SK-N-SH (cell line): ENCODE measurements at regions not wholly inside any gene's neighbourhood (a gene's known extent, or its start where the extent isn't known, plus 50 kb on each side); places are given as distances from the start of the nearest gene placed in this dataset.

ENCODE experiments used
- CTCF ChIA-PET: fragments of 300-600, 350-600 bp; formaldehyde crosslinking; extraction: SDS; loops from one replicate; lab custom pipeline; 2021; lab: Yijun Ruan, JAX
- POLR2A ChIA-PET: fragments of 350-600 bp; sonication (Branson Sonifier 250); formaldehyde crosslinking; extraction: SDS; loops from one replicate; lab custom pipeline; 2020; ENCODE audit warnings: antibody characterized with exemption, inconsistent platforms; lab: Yijun Ruan, JAX
- DNase-seq: peaks from one replicate; pipeline ENCODE4 v3.0.0; 2012
- H2AFZ ChIP-seq: fragments of 200-600 bp; sonication (generic); 2 replicates; pipeline ENCODE4 v1.8.1; 2016; ENCODE audit warnings: antibody characterized with exemption, mild to moderate bottlenecking, low read depth
- H3F3A ChIP-seq: fragments of 200-600 bp; sonication (generic); replicated peaks from 2 replicates; pipeline ENCODE3; 2016; ENCODE audit warnings: antibody characterized with exemption, mild to moderate bottlenecking; ENCODE audit not compliant: insufficient read depth
- H3K27ac ChIP-seq, 2 experiments: fragments of 200-500 bp in 1 of 2; fragments of 200-600 bp in 1 of 2; sonication (Bioruptor generic) in 1 of 2; sonication (generic), shearing (Covaris generic) in 1 of 2; 2 replicates each; pipeline versions ENCODE4 v1.5.1 to v1.6.1; 2014 to 2016; ENCODE audit warnings: low read depth in 2 of 2, inconsistent platforms in 1 of 2, low read length in 1 of 2, mild to moderate bottlenecking in 1 of 2, mixed read lengths in 1 of 2
- H3K27me3 ChIP-seq: fragments of 200-600 bp; sonication (generic), shearing (Covaris generic); 2 replicates; pipeline ENCODE4 v1.6.1; 2016; ENCODE audit warnings: mixed run types; ENCODE audit not compliant: insufficient read depth
- H3K36me3 ChIP-seq, 2 experiments: fragments of 200-500 bp in 1 of 2; fragments of 200-600 bp in 1 of 2; sonication (Bioruptor generic) in 1 of 2; sonication (generic) in 1 of 2; replicated peaks in 1 of 2; 2 replicates each; pipeline versions ENCODE3 to v1.5.1; 2014 to 2016; ENCODE audit warnings: low read length in 1 of 2, mild to moderate bottlenecking in 1 of 2; ENCODE audit not compliant: insufficient read depth in 2 of 2, control insufficient read depth in 1 of 2
- H3K4me1 ChIP-seq, 2 experiments: fragments of 200-500 bp in 1 of 2; fragments of 200-600 bp in 1 of 2; sonication (Bioruptor generic) in 1 of 2; sonication (generic), shearing (Covaris generic) in 1 of 2; 2 replicates each; pipeline versions ENCODE4 v1.5.1 to v1.6.1; 2014 to 2016; ENCODE audit warnings: low read depth in 1 of 2, low read length in 1 of 2, mixed run types in 1 of 2; ENCODE audit not compliant: insufficient read depth in 2 of 2, control insufficient read depth in 1 of 2
- H3K4me2 ChIP-seq: fragments of 200-600 bp; sonication (generic), shearing (Covaris generic); 2 replicates; pipeline ENCODE4 v1.6.1; 2017; ENCODE audit warnings: mixed run types
- H3K4me3 ChIP-seq, 2 experiments: fragments of 200-500 bp in 1 of 2; fragments of 200-600 bp in 1 of 2; sonication (Bioruptor generic) in 1 of 2; sonication (generic), shearing (Covaris generic) in 1 of 2; 2 replicates each; pipeline versions ENCODE4 v1.5.1 to v1.8.1; 2014 to 2016; ENCODE audit warnings: low read depth in 2 of 2, inconsistent platforms in 1 of 2, low read length in 1 of 2, mild to moderate bottlenecking in 1 of 2, mixed read lengths in 1 of 2, moderate library complexity in 1 of 2
- H3K79me2 ChIP-seq: fragments of 200-600 bp; sonication (generic); 2 replicates; pipeline ENCODE4 v1.8.1; 2017; ENCODE audit warnings: mild to moderate bottlenecking; ENCODE audit not compliant: insufficient read depth
- H3K9ac ChIP-seq: fragments of 200-600 bp; sonication (generic); 2 replicates; pipeline ENCODE4 v1.6.1; 2017; ENCODE audit warnings: mixed run types
- H3K9me2 ChIP-seq: fragments of 200-600 bp; sonication (generic); 2 replicates; pipeline ENCODE4 v1.6.1; 2017; ENCODE audit warnings: mixed run types
- H3K9me3 ChIP-seq: fragments of 200-600 bp; sonication (generic); 2 replicates; pipeline ENCODE4 v1.6.1; 2017; ENCODE audit warnings: mixed run types, mild to moderate bottlenecking, moderate library complexity
- H4K20me1 ChIP-seq: fragments of 200-600 bp; sonication (generic); 2 replicates; pipeline ENCODE4 v1.6.1; 2017; ENCODE audit warnings: mild to moderate bottlenecking, mixed run types; ENCODE audit not compliant: insufficient read depth
- ELF1 ChIP-seq: IDR thresholded peaks from 2 replicates; pipeline ENCODE4 v1.4.0; 2012
- EZH2phosphoT487 ChIP-seq: fragments of 200-600 bp; sonication (generic); IDR thresholded peaks from 2 replicates; pipeline ENCODE4 v1.6.1; 2017; ENCODE audit warnings: low read depth, mixed run types, mild to moderate bottlenecking, antibody characterized with exemption, moderate library complexity, borderline replicate concordance
- FOXJ3 ChIP-seq: sonication (generic); formaldehyde crosslinking; IDR thresholded peaks from 2 replicates; pipeline ENCODE4 v1.5.1; 2020; ENCODE audit warnings: mild to moderate bottlenecking, missing genetic modification reagents
- FOXM1 ChIP-seq: IDR thresholded peaks from 2 replicates; pipeline ENCODE4 v1.4.0; 2012; ENCODE audit warnings: low read depth, mild to moderate bottlenecking
- JUND ChIP-seq: IDR thresholded peaks from 2 replicates; pipeline ENCODE4 v1.4.0; 2012
- MEF2A ChIP-seq: IDR thresholded peaks from 2 replicates; pipeline ENCODE4 v1.4.0; 2012; ENCODE audit warnings: low read depth, borderline replicate concordance
- MXI1 ChIP-seq: IDR thresholded peaks from 2 replicates; pipeline ENCODE4 v1.6.1; 2012; ENCODE audit warnings: mild to moderate bottlenecking, low read depth, low read length, improper control_type of control experiment
- NFIC ChIP-seq: IDR thresholded peaks from 2 replicates; pipeline ENCODE4 v1.4.0; 2012; ENCODE audit warnings: borderline replicate concordance
- POLR2AphosphoS5 ChIP-seq: IDR thresholded peaks from 2 replicates; pipeline ENCODE4 v1.6.1; 2012; ENCODE audit warnings: low read depth, low read length
- WGBS: methylation state at CpG from one replicate; pipeline ENCODE4 v1.1.6; 2017; ENCODE audit warnings: low lambda C conversion rate; 5-methylcytosine and 5-hydroxymethylcytosine counted together
- TF ChIP-seq, protein P1 (sequence below): IDR thresholded peaks from 2 replicates; pipeline ENCODE4; 2012
- TF ChIP-seq, protein P2 (sequence below): IDR thresholded peaks from 2 replicates; pipeline ENCODE4 v1.4.0; 2012; ENCODE audit warnings: low read depth
- TF ChIP-seq, protein P3 (sequence below): IDR thresholded peaks from 2 replicates; pipeline ENCODE4 v1.6.1; 2012; ENCODE audit warnings: mild to moderate bottlenecking, low read depth, low read length, moderate library complexity
- TF ChIP-seq, protein P4 (sequence below): fragments of 200-600 bp; sonication (generic); IDR thresholded peaks from 2 replicates; pipeline ENCODE4 v1.6.1; 2017; ENCODE audit warnings: antibody characterized with exemption, mild to moderate bottlenecking, moderate library complexity
- TF ChIP-seq, protein P5 (sequence below): fragments of 150-350 bp; IDR thresholded peaks from 2 replicates; pipeline ENCODE4 v1.6.1; 2017; ENCODE audit warnings: antibody characterized with exemption, low read length, low read depth, borderline replicate concordance
- TF ChIP-seq, protein P6 (sequence below): IDR thresholded peaks from 2 replicates; pipeline ENCODE4 v1.4.0; 2012; ENCODE audit warnings: low read depth, borderline replicate concordance

DNA sequence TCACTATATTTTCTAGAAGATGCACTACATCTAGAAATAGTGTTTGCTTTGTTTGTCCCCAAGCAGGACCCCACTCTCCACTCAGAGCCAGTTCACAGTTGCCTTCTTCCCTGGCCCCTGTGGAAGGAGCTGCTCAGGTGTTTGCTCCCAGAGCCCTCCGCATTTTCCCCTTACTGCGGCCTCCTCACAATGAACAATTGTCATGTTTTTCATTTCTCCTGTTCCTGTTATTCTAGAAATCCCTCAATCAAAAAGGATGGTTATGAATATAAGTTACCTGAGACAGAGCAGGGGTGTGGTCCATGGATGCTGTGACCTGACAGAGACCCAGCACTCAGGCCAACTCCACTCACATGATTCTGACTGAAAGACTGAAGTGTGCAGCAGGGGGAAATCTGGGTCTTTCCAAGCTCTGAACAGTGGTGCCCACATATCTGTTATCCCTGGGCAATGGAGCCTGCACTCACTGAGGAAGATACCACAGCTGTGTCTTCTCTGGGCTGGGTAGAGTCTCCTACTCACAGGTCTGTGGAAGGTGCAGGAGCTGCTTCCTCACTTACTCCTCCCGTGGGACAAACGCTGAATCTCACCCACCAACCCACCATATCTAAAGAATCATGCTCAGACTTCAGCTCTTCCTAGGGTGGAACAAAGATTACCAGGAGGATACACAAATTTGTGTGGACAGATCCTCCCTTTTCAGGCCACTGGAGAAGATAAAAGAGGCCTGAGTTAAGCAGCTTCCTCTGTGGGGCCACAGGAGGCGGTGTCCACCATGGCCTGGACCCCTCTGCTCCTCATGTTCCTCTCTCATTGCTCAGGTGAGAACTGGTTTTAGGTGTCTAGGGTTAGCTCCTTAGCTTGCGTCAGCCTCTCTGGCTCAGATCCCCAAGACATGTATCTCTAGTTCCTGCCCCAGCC lies 87.1 kb upstream of the TOP3B start:
- H3K4me2 ChIP-seq, result no peak overlapping the region
- H3K27ac ChIP-seq, result no peak overlapping the region
- no peaks in the 10 kb centered on the region for H3K9me3 ChIP-seq
- POLR2A ChIA-PET, result no interaction called here
- no peak overlapping the region for H3K4me3 ChIP-seq
- H3K9ac ChIP-seq, result no peak overlapping the region
- H3K79me2 ChIP-seq, result no peaks in the 10 kb centered on the region
- no peaks in the 10 kb centered on the region for H3K9me2 ChIP-seq
- 45% methylated on average over 6 of the region's 6 CpGs for WGBS
- H3K4me1 ChIP-seq, result no peaks in the 10 kb centered on the region
- CTCF ChIA-PET, result interaction anchor here (1.2 to 1.5 kb wide), 2 partner anchors 10 to 81 kb away, joined by 3 to 10 read pairs; no protein-coding TSS in a partner anchor
- H3K36me3 ChIP-seq, result no peaks in the 10 kb centered on the region
- no peaks in the 10 kb centered on the region for H4K20me1 ChIP-seq
- H3K27me3 ChIP-seq, result peaks cover 8% of the 10 kb centered on the region; the same call in 1 of the 2 replicates
- H2AFZ ChIP-seq, result no peak overlapping the region
- H3F3A ChIP-seq, result no peaks in the 10 kb centered on the region
- DNase-seq, result no peak
- no peak for TF ChIP-seq ELF1
- TF ChIP-seq, protein P1, sequence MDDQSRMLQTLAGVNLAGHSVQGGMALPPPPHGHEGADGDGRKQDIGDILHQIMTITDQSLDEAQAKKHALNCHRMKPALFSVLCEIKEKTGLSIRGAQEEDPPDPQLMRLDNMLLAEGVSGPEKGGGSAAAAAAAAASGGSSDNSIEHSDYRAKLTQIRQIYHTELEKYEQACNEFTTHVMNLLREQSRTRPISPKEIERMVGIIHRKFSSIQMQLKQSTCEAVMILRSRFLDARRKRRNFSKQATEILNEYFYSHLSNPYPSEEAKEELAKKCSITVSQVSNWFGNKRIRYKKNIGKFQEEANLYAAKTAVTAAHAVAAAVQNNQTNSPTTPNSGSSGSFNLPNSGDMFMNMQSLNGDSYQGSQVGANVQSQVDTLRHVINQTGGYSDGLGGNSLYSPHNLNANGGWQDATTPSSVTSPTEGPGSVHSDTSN, result no peak
- TF ChIP-seq, protein P2, sequence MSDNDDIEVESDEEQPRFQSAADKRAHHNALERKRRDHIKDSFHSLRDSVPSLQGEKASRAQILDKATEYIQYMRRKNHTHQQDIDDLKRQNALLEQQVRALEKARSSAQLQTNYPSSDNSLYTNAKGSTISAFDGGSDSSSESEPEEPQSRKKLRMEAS, result no peak
- TF ChIP-seq, protein P3, sequence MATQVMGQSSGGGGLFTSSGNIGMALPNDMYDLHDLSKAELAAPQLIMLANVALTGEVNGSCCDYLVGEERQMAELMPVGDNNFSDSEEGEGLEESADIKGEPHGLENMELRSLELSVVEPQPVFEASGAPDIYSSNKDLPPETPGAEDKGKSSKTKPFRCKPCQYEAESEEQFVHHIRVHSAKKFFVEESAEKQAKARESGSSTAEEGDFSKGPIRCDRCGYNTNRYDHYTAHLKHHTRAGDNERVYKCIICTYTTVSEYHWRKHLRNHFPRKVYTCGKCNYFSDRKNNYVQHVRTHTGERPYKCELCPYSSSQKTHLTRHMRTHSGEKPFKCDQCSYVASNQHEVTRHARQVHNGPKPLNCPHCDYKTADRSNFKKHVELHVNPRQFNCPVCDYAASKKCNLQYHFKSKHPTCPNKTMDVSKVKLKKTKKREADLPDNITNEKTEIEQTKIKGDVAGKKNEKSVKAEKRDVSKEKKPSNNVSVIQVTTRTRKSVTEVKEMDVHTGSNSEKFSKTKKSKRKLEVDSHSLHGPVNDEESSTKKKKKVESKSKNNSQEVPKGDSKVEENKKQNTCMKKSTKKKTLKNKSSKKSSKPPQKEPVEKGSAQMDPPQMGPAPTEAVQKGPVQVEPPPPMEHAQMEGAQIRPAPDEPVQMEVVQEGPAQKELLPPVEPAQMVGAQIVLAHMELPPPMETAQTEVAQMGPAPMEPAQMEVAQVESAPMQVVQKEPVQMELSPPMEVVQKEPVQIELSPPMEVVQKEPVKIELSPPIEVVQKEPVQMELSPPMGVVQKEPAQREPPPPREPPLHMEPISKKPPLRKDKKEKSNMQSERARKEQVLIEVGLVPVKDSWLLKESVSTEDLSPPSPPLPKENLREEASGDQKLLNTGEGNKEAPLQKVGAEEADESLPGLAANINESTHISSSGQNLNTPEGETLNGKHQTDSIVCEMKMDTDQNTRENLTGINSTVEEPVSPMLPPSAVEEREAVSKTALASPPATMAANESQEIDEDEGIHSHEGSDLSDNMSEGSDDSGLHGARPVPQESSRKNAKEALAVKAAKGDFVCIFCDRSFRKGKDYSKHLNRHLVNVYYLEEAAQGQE, result no peak

DNA sequence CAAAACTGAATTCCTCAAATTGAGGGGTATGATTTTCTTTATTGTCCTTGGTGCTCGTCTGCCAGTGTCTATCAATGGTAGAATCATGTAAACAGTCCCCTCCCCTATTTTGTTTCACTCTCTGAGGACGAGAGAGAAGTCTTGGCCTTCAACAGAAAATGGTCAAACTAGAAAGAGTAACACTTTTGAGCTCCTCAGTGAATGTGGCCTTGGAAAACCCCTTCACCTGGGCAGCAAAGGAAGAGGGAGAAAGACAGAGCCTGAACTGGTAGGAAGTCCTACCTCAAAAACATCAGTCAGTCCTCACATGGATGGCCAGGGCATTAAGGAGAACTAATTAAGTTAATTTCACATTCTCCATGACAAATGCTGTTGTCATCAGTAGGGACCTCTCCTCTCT lies 86.1 kb upstream of the TOP3B start:
- Histone ChIP-seq H3K36me3 (no peaks in the 10 kb centered on the region), H3K4me1 (no peaks in the 10 kb centered on the region), H2AFZ (no peak overlapping the region), H3K4me2 (no peak overlapping the region), H3K9ac (no peak overlapping the region), H3F3A (no peaks in the 10 kb centered on the region), H3K79me2 (no peaks in the 10 kb centered on the region), H3K4me3 (no peak overlapping the region), H3K9me2 (no peaks in the 10 kb centered on the region), H3K9me3 (no peaks in the 10 kb centered on the region), H3K27me3 (peaks cover 3% of the 10 kb centered on the region; the same call in 1 of the 2 replicates), H3K27ac (no peak overlapping the region), H4K20me1 (no peaks in the 10 kb centered on the region)
- ChIA-PET CTCF (no interaction called here), POLR2A (no interaction called here)
- WGBS, result 12% methylated on average over 2 of the region's 2 CpGs
- no peak for DNase-seq
- TF ChIP-seq MXI1, result no peak
- TF ChIP-seq, protein P4, sequence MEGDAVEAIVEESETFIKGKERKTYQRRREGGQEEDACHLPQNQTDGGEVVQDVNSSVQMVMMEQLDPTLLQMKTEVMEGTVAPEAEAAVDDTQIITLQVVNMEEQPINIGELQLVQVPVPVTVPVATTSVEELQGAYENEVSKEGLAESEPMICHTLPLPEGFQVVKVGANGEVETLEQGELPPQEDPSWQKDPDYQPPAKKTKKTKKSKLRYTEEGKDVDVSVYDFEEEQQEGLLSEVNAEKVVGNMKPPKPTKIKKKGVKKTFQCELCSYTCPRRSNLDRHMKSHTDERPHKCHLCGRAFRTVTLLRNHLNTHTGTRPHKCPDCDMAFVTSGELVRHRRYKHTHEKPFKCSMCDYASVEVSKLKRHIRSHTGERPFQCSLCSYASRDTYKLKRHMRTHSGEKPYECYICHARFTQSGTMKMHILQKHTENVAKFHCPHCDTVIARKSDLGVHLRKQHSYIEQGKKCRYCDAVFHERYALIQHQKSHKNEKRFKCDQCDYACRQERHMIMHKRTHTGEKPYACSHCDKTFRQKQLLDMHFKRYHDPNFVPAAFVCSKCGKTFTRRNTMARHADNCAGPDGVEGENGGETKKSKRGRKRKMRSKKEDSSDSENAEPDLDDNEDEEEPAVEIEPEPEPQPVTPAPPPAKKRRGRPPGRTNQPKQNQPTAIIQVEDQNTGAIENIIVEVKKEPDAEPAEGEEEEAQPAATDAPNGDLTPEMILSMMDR, result no peak
- TF ChIP-seq, protein P2, result no peak
- no peak for TF ChIP-seq NFIC
- TF ChIP-seq, protein P5, sequence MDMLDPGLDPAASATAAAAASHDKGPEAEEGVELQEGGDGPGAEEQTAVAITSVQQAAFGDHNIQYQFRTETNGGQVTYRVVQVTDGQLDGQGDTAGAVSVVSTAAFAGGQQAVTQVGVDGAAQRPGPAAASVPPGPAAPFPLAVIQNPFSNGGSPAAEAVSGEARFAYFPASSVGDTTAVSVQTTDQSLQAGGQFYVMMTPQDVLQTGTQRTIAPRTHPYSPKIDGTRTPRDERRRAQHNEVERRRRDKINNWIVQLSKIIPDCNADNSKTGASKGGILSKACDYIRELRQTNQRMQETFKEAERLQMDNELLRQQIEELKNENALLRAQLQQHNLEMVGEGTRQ, result no peak
- no peak for TF ChIP-seq FOXJ3 (CRISPR knock-in tag)
- no peak for TF ChIP-seq JUND
- no peak for TF ChIP-seq MEF2A
- no peak for TF ChIP-seq EZH2phosphoT487
- TF ChIP-seq, protein P6, sequence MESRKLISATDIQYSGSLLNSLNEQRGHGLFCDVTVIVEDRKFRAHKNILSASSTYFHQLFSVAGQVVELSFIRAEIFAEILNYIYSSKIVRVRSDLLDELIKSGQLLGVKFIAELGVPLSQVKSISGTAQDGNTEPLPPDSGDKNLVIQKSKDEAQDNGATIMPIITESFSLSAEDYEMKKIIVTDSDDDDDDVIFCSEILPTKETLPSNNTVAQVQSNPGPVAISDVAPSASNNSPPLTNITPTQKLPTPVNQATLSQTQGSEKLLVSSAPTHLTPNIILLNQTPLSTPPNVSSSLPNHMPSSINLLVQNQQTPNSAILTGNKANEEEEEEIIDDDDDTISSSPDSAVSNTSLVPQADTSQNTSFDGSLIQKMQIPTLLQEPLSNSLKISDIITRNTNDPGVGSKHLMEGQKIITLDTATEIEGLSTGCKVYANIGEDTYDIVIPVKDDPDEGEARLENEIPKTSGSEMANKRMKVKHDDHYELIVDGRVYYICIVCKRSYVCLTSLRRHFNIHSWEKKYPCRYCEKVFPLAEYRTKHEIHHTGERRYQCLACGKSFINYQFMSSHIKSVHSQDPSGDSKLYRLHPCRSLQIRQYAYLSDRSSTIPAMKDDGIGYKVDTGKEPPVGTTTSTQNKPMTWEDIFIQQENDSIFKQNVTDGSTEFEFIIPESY, result no peak
- no peak for TF ChIP-seq FOXM1
- no peak for TF ChIP-seq POLR2AphosphoS5
